ENCODE measurements at regions not wholly inside any gene's neighbourhood (a gene's known extent, or its start where the extent isn't known, plus 50 kb on each side); places are given as distances from the start of the nearest gene placed in this dataset.

DNA sequence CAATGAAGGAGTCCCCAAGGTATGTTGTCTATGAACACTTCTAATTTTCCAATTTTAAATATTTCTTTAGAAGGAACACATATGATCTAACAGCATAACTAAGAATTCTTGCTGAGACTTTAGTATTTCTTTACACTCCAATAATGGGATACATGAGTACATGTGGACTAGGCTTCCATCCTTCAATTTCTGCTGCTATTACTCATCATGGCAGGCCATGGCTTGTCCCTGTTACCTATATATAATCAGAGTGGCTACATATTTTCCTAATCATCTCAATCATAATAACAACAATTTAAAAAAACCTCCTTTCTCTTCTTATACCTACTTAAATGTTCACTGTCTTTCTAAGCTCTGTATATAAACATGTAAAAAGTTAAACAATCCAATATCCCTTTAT is 60.3 kb upstream of the TAC1 start:
- TF ChIP-seq CTCF (IDR thresholded peaks at IDR 0.05) (no peak), POLR2A (IDR thresholded peaks at IDR 0.05) (no peak)

Data from Peyer's patch (tissue), 4 donors.